Umbilical cord (tissue), 1 donor: ENCODE measurements at regions not wholly inside any gene's neighbourhood (a gene's known extent, or its start where the extent isn't known, plus 50 kb on each side); places are given as distances from the start of the nearest gene placed in this dataset.

Experiments used
- DNase-seq: peaks from one replicate; pipeline ENCODE4 v3.0.0-alpha.2; 2015; ENCODE audit warnings: low spot score

- DNase-seq: no peak
These were observed 209.3 kb upstream of the CDH4 start for GRCh38 chr20:61042506-61043385.

GRCh38 chr20:61043681-61044080 lies 208.4 kb upstream of the CDH4 start:
- no peak for DNase-seq

GRCh38 chr20:61044499-61044898 lies 207.6 kb upstream of the CDH4 start:
- no peak for DNase-seq

GRCh38 chr20:61045091-61045490 lies 207.0 kb upstream of the CDH4 start:
- no peak for DNase-seq

GRCh38 chr20:61045876-61046585 lies 206.0 kb upstream of the CDH4 start:
- no peak for DNase-seq

GRCh38 chr20:61046721-61047351 lies 205.2 kb upstream of the CDH4 start:
- no peak for DNase-seq

- no peak for DNase-seq
These were observed 204.5 kb upstream of the CDH4 start for GRCh38 chr20:61047515-61047914.

GRCh38 chr20:61048302-61048701 lies 203.8 kb upstream of the CDH4 start:
- no peak for DNase-seq

- no peak for DNase-seq
These were observed 202.4 kb upstream of the CDH4 start for GRCh38 chr20:61049684-61050083.

- no peak for DNase-seq
These were observed 201.6 kb upstream of the CDH4 start for GRCh38 chr20:61050336-61050890.

GRCh38 chr20:61052195-61052750 lies 199.8 kb upstream of the CDH4 start:
- no peak for DNase-seq

- DNase-seq: no peak
These were observed 199.2 kb upstream of the CDH4 start for GRCh38 chr20:61052776-61053442.

GRCh38 chr20:61053487-61053886 lies 198.6 kb upstream of the CDH4 start:
- no peak for DNase-seq

GRCh38 chr20:61053889-61054288 lies 198.2 kb upstream of the CDH4 start:
- no peak for DNase-seq

- no peak for DNase-seq
These were observed 197.7 kb upstream of the CDH4 start for GRCh38 chr20:61054411-61054810.

- DNase-seq: no peak
These were observed 196.7 kb upstream of the CDH4 start for GRCh38 chr20:61055180-61056010.

- no peak for DNase-seq
These were observed 195.9 kb upstream of the CDH4 start for GRCh38 chr20:61056116-61056515.

- DNase-seq: no peak
These were observed 195.2 kb upstream of the CDH4 start for GRCh38 chr20:61056627-61057442.

GRCh38 chr20:61057443-61058121 lies 194.5 kb upstream of the CDH4 start:
- DNase-seq: no peak
